ENCODE measurements at regions not wholly inside any gene's neighbourhood (a gene's known extent, or its start where the extent isn't known, plus 50 kb on each side); places are given as distances from the start of the nearest gene placed in this dataset.
"Not testable (repeated sequence)": the region's sequence is repeated elsewhere in the genome, so short reads cannot be mapped to it uniquely, and the experiment has no call there.

- no peak for DNase-seq (ENCODE audit: low read depth in 2 of 2, low spot score in 1 of 2)
These were observed 316.5 kb downstream of the IRS1 start for GRCh38 chr2:226483143-226483542.

GRCh38 chr2:226478109-226478809, 321.4 kb downstream of the IRS1 start:
- DNase-seq (ENCODE audit: low read depth in 2 of 2, low spot score in 1 of 2) = no peak

- DNase-seq (ENCODE audit: low read depth in 2 of 2, low spot score in 1 of 2) = no peak
These were observed 322.2 kb downstream of the IRS1 start for GRCh38 chr2:226477221-226478108.

GRCh38 chr2:226475650-226476049, 324.0 kb downstream of the IRS1 start:
- no peak for DNase-seq (ENCODE audit: low read depth in 2 of 2, low spot score in 1 of 2)

GRCh38 chr2:226474131-226474530, 325.5 kb downstream of the IRS1 start:
- DNase-seq (ENCODE audit: low read depth in 2 of 2, low spot score in 1 of 2) = no peak

- no peak for DNase-seq (ENCODE audit: low read depth in 2 of 2, low spot score in 1 of 2)
These were observed 327.6 kb downstream of the IRS1 start for GRCh38 chr2:226471987-226472470.

- DNase-seq (ENCODE audit: low read depth in 2 of 2, low spot score in 1 of 2) = no peak
These were observed 332.0 kb downstream of the IRS1 start for GRCh38 chr2:226467633-226468032.

- no peak for DNase-seq (ENCODE audit: low read depth in 2 of 2, low spot score in 1 of 2)
These were observed 332.4 kb downstream of the IRS1 start for GRCh38 chr2:226467221-226467620.

- no peak for DNase-seq (ENCODE audit: low read depth in 2 of 2, low spot score in 1 of 2)
These were observed 333.0 kb downstream of the IRS1 start for GRCh38 chr2:226466589-226466988.

- DNase-seq (ENCODE audit: low read depth in 2 of 2, low spot score in 1 of 2) = no peak
These were observed 333.5 kb downstream of the IRS1 start for GRCh38 chr2:226466124-226466523.

GRCh38 chr2:226464380-226464779, 335.2 kb downstream of the IRS1 start:
- no peak for DNase-seq (ENCODE audit: low read depth in 2 of 2, low spot score in 1 of 2)

GRCh38 chr2:226463154-226463553, 336.5 kb downstream of the IRS1 start:
- DNase-seq (ENCODE audit: low read depth in 2 of 2, low spot score in 1 of 2) = no peak

- DNase-seq (ENCODE audit: low read depth in 2 of 2, low spot score in 1 of 2) = no peak
These were observed 337.6 kb downstream of the IRS1 start for GRCh38 chr2:226461981-226462380.

GRCh38 chr2:226456144-226456543, 343.5 kb downstream of the IRS1 start:
- DNase-seq (ENCODE audit: low read depth in 2 of 2, low spot score in 1 of 2) = not testable (repeated sequence)

- no peak for DNase-seq (ENCODE audit: low read depth in 2 of 2, low spot score in 1 of 2)
These were observed 346.9 kb downstream of the IRS1 start for GRCh38 chr2:226452768-226453167.

GRCh38 chr2:226451486-226451885, 348.1 kb downstream of the IRS1 start:
- no peak for DNase-seq (ENCODE audit: low read depth in 2 of 2, low spot score in 1 of 2)

- DNase-seq (ENCODE audit: low read depth in 2 of 2, low spot score in 1 of 2) = no peak
These were observed 349.5 kb downstream of the IRS1 start for GRCh38 chr2:226450141-226450540.

- no peak for DNase-seq (ENCODE audit: low read depth in 2 of 2, low spot score in 1 of 2)
These were observed 352.0 kb downstream of the IRS1 start for GRCh38 chr2:226447338-226448300.

GRCh38 chr2:226446406-226447001, 353.1 kb downstream of the IRS1 start:
- no peak for DNase-seq (ENCODE audit: low read depth in 2 of 2, low spot score in 1 of 2)

- DNase-seq (ENCODE audit: low read depth in 2 of 2, low spot score in 1 of 2) = no peak
These were observed 354.3 kb downstream of the IRS1 start for GRCh38 chr2:226445216-226445861.
